Erythroblast (primary cell): ENCODE measurements at regions not wholly inside any gene's neighbourhood (a gene's known extent, or its start where the extent isn't known, plus 50 kb on each side); places are given as distances from the start of the nearest gene placed in this dataset.

Experiments
- GATA1 ChIP-seq: IDR thresholded peaks from 2 replicates; pipeline ENCODE4 v1.6.1; 2011; ENCODE audit warnings: low read depth, mild to moderate bottlenecking, control low read depth, low read length, moderate library complexity
- POLR2A ChIP-seq: IDR thresholded peaks from 2 replicates; pipeline ENCODE4 v1.6.1; 2011; ENCODE audit warnings: mild to moderate bottlenecking, low read length

- TF ChIP-seq POLR2A (no peak), GATA1 (no peak)
Measured at GRCh38 chr3:81261996-81262395, 499.4 kb downstream of the GBE1 start.
